ENCODE measurements at regions not wholly inside any gene's neighbourhood (a gene's known extent, or its start where the extent isn't known, plus 50 kb on each side); places are given as distances from the start of the nearest gene placed in this dataset.

DNA sequence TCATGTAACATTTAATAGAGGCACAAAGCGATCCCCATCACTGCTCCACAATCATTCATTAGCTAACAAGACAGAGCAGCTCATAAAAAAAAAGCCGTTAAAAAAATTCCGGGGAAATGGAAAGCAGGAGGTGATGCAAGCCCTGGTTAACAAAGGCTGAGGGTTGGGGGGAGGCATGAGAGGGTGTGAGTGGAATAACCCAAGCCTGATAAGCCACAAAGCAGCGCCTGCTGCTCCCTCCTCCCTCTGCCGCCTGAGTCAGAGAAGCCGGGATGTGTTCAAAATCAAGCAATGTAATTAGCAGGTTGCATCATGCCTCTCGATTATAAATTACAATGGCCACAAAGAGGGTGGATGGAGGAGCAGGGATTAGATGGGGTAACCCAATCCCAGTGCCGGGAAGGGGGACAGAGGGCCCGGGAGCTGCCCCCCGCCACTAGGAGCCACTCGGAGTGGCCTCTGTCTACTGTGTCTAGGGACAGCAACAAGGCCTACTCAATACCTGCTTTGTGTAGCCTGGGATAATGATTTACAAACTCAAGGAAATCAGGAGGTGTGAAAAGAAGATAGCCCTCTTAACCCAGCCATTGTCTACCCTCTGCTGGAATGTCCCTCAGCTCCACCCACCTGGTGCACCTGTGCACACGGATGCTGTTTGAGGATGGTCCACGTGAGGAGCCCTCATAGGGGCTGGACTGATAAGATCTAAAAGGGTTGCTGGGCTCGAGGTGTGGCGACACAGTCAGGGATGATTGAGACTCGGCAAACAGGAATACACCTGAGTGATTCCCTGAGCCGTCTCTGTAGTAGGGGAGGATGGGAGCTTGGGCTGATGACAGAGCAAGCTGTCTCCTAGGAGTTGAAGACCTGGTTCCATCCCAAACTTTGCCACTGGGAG lies 156.9 kb downstream of the VEGFA start (continued):
- TF ChIP-seq TBL1XR1 (IDR thresholded peaks at IDR 0.05; ENCODE audit: borderline replicate concordance, low read length, partially characterized antibody) (no peak), ZNF121 (CRISPR knock-in tag; IDR thresholded peaks at IDR 0.05) (peak; percentile 70), ZFP36L1 (CRISPR knock-in tag; IDR thresholded peaks at IDR 0.05) (no peak), TFAP4 (IDR thresholded peaks at IDR 0.05; ENCODE audit: borderline replicate concordance, low read depth) (peak; percentile 88), SP4 (CRISPR knock-in tag; IDR thresholded peaks at IDR 0.05) (peak; percentile 64; the same call in 1 of the 2 replicates), ZNF484 (CRISPR knock-in tag; IDR thresholded peaks at IDR 0.05; ENCODE audit: borderline replicate concordance, low read depth) (no peak), TOE1 (CRISPR knock-in tag; IDR thresholded peaks at IDR 0.05) (no peak), IRF2 (CRISPR knock-in tag; IDR thresholded peaks at IDR 0.05) (peak; percentile 81), DZIP1 (CRISPR knock-in tag; IDR thresholded peaks at IDR 0.05) (no peak), CEBPG (CRISPR knock-in tag; IDR thresholded peaks at IDR 0.05) (peak; percentile 98), SMARCE1 (IDR thresholded peaks at IDR 0.05; ENCODE audit: borderline replicate concordance) (no peak), ZNF761 (CRISPR knock-in tag; conservative IDR thresholded peaks at IDR 0.05) (no peak), NFKB2 (CRISPR knock-in tag; IDR thresholded peaks at IDR 0.05; ENCODE audit: borderline replicate concordance) (peak; percentile 77; the same call in 1 of the 2 replicates), TBX3 (IDR thresholded peaks at IDR 0.05; ENCODE audit: borderline replicate concordance) (peak; percentile 96), KLF9 (CRISPR knock-in tag; IDR thresholded peaks at IDR 0.05; ENCODE audit: low read depth) (no peak), AKAP8 (CRISPR knock-in tag; IDR thresholded peaks at IDR 0.05) (peak; percentile 59; the same call in 1 of the 2 replicates), ZNF530 (CRISPR knock-in tag; IDR thresholded peaks at IDR 0.05; ENCODE audit: low read depth) (no peak), NFIC (IDR thresholded peaks at IDR 0.05; ENCODE audit: low read length) (peak; percentile 86), ETV6 (CRISPR knock-in tag; conservative IDR thresholded peaks at IDR 0.05) (no peak; the same call in none of the 2 replicates)
- TF ChIP-seq, protein P1, sequence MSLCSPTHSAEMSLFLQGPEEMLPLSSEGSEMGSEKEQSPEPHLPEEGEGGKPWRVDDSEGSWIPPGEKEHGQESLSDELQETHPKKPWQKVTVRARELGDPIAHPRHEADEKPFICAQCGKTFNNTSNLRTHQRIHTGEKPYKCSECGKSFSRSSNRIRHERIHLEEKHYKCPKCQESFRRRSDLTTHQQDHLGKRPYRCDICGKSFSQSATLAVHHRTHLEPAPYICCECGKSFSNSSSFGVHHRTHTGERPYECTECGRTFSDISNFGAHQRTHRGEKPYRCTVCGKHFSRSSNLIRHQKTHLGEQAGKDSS (CRISPR knock-in tag; IDR thresholded peaks at IDR 0.05; ENCODE audit: borderline replicate concordance, low read depth): peak; percentile 32; the same call in 1 of the 2 replicates
- TF ChIP-seq, protein P2, sequence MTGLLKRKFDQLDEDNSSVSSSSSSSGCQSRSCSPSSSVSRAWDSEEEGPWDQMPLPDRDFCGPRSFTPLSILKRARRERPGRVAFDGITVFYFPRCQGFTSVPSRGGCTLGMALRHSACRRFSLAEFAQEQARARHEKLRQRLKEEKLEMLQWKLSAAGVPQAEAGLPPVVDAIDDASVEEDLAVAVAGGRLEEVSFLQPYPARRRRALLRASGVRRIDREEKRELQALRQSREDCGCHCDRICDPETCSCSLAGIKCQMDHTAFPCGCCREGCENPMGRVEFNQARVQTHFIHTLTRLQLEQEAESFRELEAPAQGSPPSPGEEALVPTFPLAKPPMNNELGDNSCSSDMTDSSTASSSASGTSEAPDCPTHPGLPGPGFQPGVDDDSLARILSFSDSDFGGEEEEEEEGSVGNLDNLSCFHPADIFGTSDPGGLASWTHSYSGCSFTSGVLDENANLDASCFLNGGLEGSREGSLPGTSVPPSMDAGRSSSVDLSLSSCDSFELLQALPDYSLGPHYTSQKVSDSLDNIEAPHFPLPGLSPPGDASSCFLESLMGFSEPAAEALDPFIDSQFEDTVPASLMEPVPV (CRISPR knock-in tag; IDR thresholded peaks at IDR 0.05): peak; percentile 75; the same call in 1 of the 2 replicates
- TF ChIP-seq, protein P3, sequence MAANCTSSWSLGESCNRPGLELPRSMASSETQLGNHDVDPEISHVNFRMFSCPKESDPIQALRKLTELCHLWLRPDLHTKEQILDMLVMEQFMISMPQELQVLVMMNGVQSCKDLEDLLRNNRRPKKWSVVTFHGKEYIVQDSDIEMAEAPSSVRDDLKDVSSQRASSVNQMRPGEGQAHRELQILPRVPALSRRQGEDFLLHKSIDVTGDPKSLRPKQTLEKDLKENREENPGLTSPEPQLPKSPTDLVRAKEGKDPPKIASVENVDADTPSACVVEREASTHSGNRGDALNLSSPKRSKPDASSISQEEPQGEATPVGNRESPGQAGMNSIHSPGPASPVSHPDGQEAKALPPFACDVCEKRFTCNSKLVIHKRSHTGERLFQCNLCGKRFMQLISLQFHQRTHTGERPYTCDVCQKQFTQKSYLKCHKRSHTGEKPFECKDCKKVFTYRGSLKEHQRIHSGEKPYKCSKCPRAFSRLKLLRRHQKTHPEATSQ (CRISPR knock-in tag; IDR thresholded peaks at IDR 0.05; ENCODE audit: borderline replicate concordance): peak; percentile 78
